ENCODE measurements at regions not wholly inside any gene's neighbourhood (a gene's known extent, or its start where the extent isn't known, plus 50 kb on each side); places are given as distances from the start of the nearest gene placed in this dataset.

DNA sequence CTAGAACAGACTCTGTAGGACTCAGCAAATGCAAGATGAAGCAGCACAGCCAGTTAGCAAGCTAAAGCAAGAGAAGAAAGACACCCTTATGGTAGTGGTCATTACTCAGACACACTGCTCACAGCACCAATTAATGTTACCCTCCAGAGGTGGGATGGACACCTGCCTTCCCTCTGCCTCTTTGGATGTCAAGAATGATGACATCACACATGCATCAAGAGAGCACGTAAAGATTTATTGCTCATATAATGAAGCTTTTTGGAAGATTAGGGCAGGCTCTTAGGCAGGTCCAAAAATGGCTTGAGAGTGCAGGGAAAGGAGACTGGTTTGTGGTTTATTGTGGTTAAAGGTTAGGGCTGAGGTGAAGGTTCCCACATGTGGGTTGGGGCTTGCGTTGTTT is 137.0 kb downstream of the PRDM13 start:
- no peaks in the 10 kb centered on the region; the same call in 1 of the 2 replicates for H3K27me3 ChIP-seq (ENCODE audit: insufficient read depth)
- ChIA-PET POLR2A (no interaction called here), CTCF (interaction anchor here (3.6 to 5.5 kb wide), 2 partner anchors 155 to 276 kb away, joined by 21 to 35 read pairs; no protein-coding TSS in a partner anchor)
- H4K20me1 ChIP-seq (ENCODE audit: insufficient read depth): no peaks in the 10 kb centered on the region
- DNase-seq: no peak
- no peak overlapping the region for H3K4me3 ChIP-seq (ENCODE audit: low read depth in 2 of 2, low read length in 1 of 2)
- 13% methylated on average over 2 of the region's 2 CpGs for WGBS (ENCODE audit: low lambda C conversion rate)
- H3K27ac ChIP-seq (ENCODE audit: low read depth in 2 of 2, low read length in 1 of 2): no peak overlapping the region
- H3K4me1 ChIP-seq (ENCODE audit: control insufficient read depth in 1 of 2, insufficient read depth in 2 of 2, low read depth in 1 of 2, low read length in 1 of 2): no peaks in the 10 kb centered on the region
- TF ChIP-seq, protein P1, sequence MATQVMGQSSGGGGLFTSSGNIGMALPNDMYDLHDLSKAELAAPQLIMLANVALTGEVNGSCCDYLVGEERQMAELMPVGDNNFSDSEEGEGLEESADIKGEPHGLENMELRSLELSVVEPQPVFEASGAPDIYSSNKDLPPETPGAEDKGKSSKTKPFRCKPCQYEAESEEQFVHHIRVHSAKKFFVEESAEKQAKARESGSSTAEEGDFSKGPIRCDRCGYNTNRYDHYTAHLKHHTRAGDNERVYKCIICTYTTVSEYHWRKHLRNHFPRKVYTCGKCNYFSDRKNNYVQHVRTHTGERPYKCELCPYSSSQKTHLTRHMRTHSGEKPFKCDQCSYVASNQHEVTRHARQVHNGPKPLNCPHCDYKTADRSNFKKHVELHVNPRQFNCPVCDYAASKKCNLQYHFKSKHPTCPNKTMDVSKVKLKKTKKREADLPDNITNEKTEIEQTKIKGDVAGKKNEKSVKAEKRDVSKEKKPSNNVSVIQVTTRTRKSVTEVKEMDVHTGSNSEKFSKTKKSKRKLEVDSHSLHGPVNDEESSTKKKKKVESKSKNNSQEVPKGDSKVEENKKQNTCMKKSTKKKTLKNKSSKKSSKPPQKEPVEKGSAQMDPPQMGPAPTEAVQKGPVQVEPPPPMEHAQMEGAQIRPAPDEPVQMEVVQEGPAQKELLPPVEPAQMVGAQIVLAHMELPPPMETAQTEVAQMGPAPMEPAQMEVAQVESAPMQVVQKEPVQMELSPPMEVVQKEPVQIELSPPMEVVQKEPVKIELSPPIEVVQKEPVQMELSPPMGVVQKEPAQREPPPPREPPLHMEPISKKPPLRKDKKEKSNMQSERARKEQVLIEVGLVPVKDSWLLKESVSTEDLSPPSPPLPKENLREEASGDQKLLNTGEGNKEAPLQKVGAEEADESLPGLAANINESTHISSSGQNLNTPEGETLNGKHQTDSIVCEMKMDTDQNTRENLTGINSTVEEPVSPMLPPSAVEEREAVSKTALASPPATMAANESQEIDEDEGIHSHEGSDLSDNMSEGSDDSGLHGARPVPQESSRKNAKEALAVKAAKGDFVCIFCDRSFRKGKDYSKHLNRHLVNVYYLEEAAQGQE (IDR thresholded peaks at IDR 0.05; ENCODE audit: low read depth, low read length): no peak
- TF ChIP-seq EZH2phosphoT487 (IDR thresholded peaks at IDR 0.05; ENCODE audit: borderline replicate concordance, low read depth) (no peak), CHD2 (IDR thresholded peaks at IDR 0.05; ENCODE audit: low read length, partially characterized antibody) (no peak), POLR2AphosphoS5 (IDR thresholded peaks at IDR 0.05; ENCODE audit: low read depth, low read length) (no peak), SMC3 (IDR thresholded peaks at IDR 0.05; ENCODE audit: low read depth, low read length) (no peak), RCOR1 (IDR thresholded peaks at IDR 0.05; ENCODE audit: low read length) (no peak), GATA2 (CRISPR knock-in tag; IDR thresholded peaks at IDR 0.05) (no peak), MXI1 (IDR thresholded peaks at IDR 0.05; ENCODE audit: low read depth, low read length) (no peak)
- TF ChIP-seq, protein P2, sequence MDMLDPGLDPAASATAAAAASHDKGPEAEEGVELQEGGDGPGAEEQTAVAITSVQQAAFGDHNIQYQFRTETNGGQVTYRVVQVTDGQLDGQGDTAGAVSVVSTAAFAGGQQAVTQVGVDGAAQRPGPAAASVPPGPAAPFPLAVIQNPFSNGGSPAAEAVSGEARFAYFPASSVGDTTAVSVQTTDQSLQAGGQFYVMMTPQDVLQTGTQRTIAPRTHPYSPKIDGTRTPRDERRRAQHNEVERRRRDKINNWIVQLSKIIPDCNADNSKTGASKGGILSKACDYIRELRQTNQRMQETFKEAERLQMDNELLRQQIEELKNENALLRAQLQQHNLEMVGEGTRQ (IDR thresholded peaks at IDR 0.05; ENCODE audit: borderline replicate concordance, low read depth, low read length): no peak
- TF ChIP-seq, protein P3, sequence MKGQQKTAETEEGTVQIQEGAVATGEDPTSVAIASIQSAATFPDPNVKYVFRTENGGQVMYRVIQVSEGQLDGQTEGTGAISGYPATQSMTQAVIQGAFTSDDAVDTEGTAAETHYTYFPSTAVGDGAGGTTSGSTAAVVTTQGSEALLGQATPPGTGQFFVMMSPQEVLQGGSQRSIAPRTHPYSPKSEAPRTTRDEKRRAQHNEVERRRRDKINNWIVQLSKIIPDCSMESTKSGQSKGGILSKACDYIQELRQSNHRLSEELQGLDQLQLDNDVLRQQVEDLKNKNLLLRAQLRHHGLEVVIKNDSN (IDR thresholded peaks at IDR 0.05; ENCODE audit: borderline replicate concordance, low read depth): no peak
- TF ChIP-seq, protein P4, sequence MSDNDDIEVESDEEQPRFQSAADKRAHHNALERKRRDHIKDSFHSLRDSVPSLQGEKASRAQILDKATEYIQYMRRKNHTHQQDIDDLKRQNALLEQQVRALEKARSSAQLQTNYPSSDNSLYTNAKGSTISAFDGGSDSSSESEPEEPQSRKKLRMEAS (IDR thresholded peaks at IDR 0.05; ENCODE audit: low read depth): no peak
- TF ChIP-seq, protein P5, sequence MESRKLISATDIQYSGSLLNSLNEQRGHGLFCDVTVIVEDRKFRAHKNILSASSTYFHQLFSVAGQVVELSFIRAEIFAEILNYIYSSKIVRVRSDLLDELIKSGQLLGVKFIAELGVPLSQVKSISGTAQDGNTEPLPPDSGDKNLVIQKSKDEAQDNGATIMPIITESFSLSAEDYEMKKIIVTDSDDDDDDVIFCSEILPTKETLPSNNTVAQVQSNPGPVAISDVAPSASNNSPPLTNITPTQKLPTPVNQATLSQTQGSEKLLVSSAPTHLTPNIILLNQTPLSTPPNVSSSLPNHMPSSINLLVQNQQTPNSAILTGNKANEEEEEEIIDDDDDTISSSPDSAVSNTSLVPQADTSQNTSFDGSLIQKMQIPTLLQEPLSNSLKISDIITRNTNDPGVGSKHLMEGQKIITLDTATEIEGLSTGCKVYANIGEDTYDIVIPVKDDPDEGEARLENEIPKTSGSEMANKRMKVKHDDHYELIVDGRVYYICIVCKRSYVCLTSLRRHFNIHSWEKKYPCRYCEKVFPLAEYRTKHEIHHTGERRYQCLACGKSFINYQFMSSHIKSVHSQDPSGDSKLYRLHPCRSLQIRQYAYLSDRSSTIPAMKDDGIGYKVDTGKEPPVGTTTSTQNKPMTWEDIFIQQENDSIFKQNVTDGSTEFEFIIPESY (IDR thresholded peaks at IDR 0.05; ENCODE audit: borderline replicate concordance, low read depth): no peak
- no peak overlapping the region for H3K4me2 ChIP-seq
- H3K79me2 ChIP-seq (ENCODE audit: insufficient read depth): no peaks in the 10 kb centered on the region
- no peaks in the 10 kb centered on the region for H3K9me2 ChIP-seq
- H3F3A ChIP-seq (replicated peaks; ENCODE audit: insufficient read depth): no peaks in the 10 kb centered on the region
- no peaks in the 10 kb centered on the region for H3K9me3 ChIP-seq
- no peaks in the 10 kb centered on the region for H3K36me3 ChIP-seq (replicated peaks in 1 of 2; ENCODE audit: control insufficient read depth in 1 of 2, insufficient read depth in 2 of 2, low read length in 1 of 2)
- no peak overlapping the region for H2AFZ ChIP-seq (ENCODE audit: low read depth)
- H3K9ac ChIP-seq: no peak overlapping the region

Data from SK-N-SH (cell line).